Vagina (tissue), 2 donors: ENCODE measurements at regions not wholly inside any gene's neighbourhood (a gene's known extent, or its start where the extent isn't known, plus 50 kb on each side); places are given as distances from the start of the nearest gene placed in this dataset.

Experiments used
- DNase-seq, 2 donors: peaks; one replicate each; pipeline ENCODE4 v3.0.0-alpha.2; 2017; ENCODE audit errors: extremely low spot score in 2 of 2
- H3K27ac ChIP-seq: fragments of 200-600 bp; sonication (generic); one replicate; pipeline ENCODE4 v1.5.1; 2019
- H3K27me3 ChIP-seq: fragments of 200-600 bp; sonication (generic); one replicate; pipeline ENCODE4 v1.5.1; 2019
- H3K36me3 ChIP-seq, 2 donors: fragments of 200-600 bp; sonication (generic); one replicate each; pipeline ENCODE4 v1.5.1; 2017 to 2019
- H3K4me1 ChIP-seq: fragments of 200-600 bp; sonication (generic); one replicate; pipeline ENCODE4 v1.5.1; 2019
- H3K4me3 ChIP-seq, 2 donors: fragments of 200-600 bp; sonication (generic); 1 replicate in 1 of 2; 2 replicates in 1 of 2; pipeline ENCODE4 v1.5.1; 2016 to 2019
- H3K9me3 ChIP-seq: fragments of 200-600 bp; sonication (generic); one replicate; pipeline ENCODE4 v1.5.1; 2019
- CTCF ChIP-seq, 3 experiments: fragments of 450-650 bp in 2 of 3; fragments of 200-600 bp in 1 of 3; sonication (generic) in 1 of 3; IDR thresholded peaks; one replicate each; pipeline ENCODE4 v1.5.1; 2017 to 2019; ENCODE audit warnings: antibody characterized with exemption in 3 of 3, mild to moderate bottlenecking in 2 of 3, moderate library complexity in 2 of 3
- POLR2A ChIP-seq, 2 donors: fragments of 450-650 bp; IDR thresholded peaks; one replicate each; pipeline ENCODE4 v1.6.1; 2017; ENCODE audit warnings: antibody characterized with exemption in 2 of 2, mild to moderate bottlenecking in 2 of 2, moderate library complexity in 2 of 2
- POLR2AphosphoS5 ChIP-seq, 2 donors: sonication (generic); formaldehyde crosslinking; IDR thresholded peaks; one replicate each; pipeline ENCODE4 v1.9.0; 2017; ENCODE audit warnings: antibody characterized with exemption in 2 of 2, mild to moderate bottlenecking in 2 of 2, low read depth in 1 of 2; ENCODE audit not compliant: insufficient read depth in 1 of 2
- intact Hi-C: fragments of 100-400 bp; cut with DNase I; formaldehyde crosslinking; loops from one replicate; pipeline ENCODE4 v1.15.1; 2023

- Histone ChIP-seq H3K27me3 (no peaks in the 10 kb centered on the region), H3K4me1 (no peaks in the 10 kb centered on the region), H3K36me3 (no peaks in the 10 kb centered on the region), H3K4me3 (no peak overlapping the region), H3K9me3 (no peaks in the 10 kb centered on the region), H3K27ac (no peak overlapping the region)
- DNase-seq = no peak
- intact Hi-C loops = no loop called here
- TF ChIP-seq CTCF (IDR thresholded peaks at IDR 0.05) (no peak), POLR2AphosphoS5 (IDR thresholded peaks at IDR 0.05; ENCODE audit: insufficient read depth in 1 of 2, low read depth in 1 of 2) (no peak), POLR2A (IDR thresholded peaks at IDR 0.05) (no peak)
These were observed 142.1 kb upstream of the COBL start for GRCh38 chr7:51458693-51459092.

- DNase-seq = no peak
- intact Hi-C loops = no loop called here
- Histone ChIP-seq H3K4me3 (no peak overlapping the region), H3K27me3 (no peaks in the 10 kb centered on the region), H3K27ac (no peak overlapping the region), H3K36me3 (no peaks in the 10 kb centered on the region), H3K4me1 (no peaks in the 10 kb centered on the region), H3K9me3 (no peaks in the 10 kb centered on the region)
- TF ChIP-seq CTCF (IDR thresholded peaks at IDR 0.05) (no peak), POLR2AphosphoS5 (IDR thresholded peaks at IDR 0.05; ENCODE audit: insufficient read depth in 1 of 2, low read depth in 1 of 2) (no peak), POLR2A (IDR thresholded peaks at IDR 0.05) (no peak)
These were observed 140.5 kb upstream of the COBL start for GRCh38 chr7:51457079-51457478.

- TF ChIP-seq POLR2A (IDR thresholded peaks at IDR 0.05) (no peak), POLR2AphosphoS5 (IDR thresholded peaks at IDR 0.05; ENCODE audit: insufficient read depth in 1 of 2, low read depth in 1 of 2) (no peak), CTCF (IDR thresholded peaks at IDR 0.05) (no peak)
- no peak overlapping the region for H3K4me3 ChIP-seq
- H3K36me3 ChIP-seq = no peaks in the 10 kb centered on the region
- H3K9me3 ChIP-seq = no peaks in the 10 kb centered on the region
- no peak overlapping the region for H3K27ac ChIP-seq
- intact Hi-C loops = no loop called here
- H3K4me1 ChIP-seq = no peaks in the 10 kb centered on the region
- no peaks in the 10 kb centered on the region for H3K27me3 ChIP-seq
- DNase-seq = no peak
These were observed 139.9 kb upstream of the COBL start for GRCh38 chr7:51456431-51457060.

- Histone ChIP-seq H3K4me1 (no peaks in the 10 kb centered on the region), H3K27me3 (no peaks in the 10 kb centered on the region), H3K9me3 (no peaks in the 10 kb centered on the region), H3K36me3 (no peaks in the 10 kb centered on the region), H3K4me3 (no peak overlapping the region), H3K27ac (no peak overlapping the region)
- no peak for DNase-seq
- intact Hi-C loops = no loop called here
- TF ChIP-seq CTCF (IDR thresholded peaks at IDR 0.05) = no peak
- TF ChIP-seq POLR2AphosphoS5 (IDR thresholded peaks at IDR 0.05; ENCODE audit: insufficient read depth in 1 of 2, low read depth in 1 of 2) = no peak
- TF ChIP-seq POLR2A (IDR thresholded peaks at IDR 0.05) = no peak
These were observed 139.3 kb upstream of the COBL start for GRCh38 chr7:51455948-51456347.

- Histone ChIP-seq H3K27ac (no peak overlapping the region), H3K27me3 (no peaks in the 10 kb centered on the region), H3K9me3 (no peaks in the 10 kb centered on the region), H3K4me1 (no peaks in the 10 kb centered on the region), H3K4me3 (no peak overlapping the region), H3K36me3 (no peaks in the 10 kb centered on the region)
- TF ChIP-seq POLR2AphosphoS5 (IDR thresholded peaks at IDR 0.05; ENCODE audit: insufficient read depth in 1 of 2, low read depth in 1 of 2) (no peak), CTCF (IDR thresholded peaks at IDR 0.05) (no peak), POLR2A (IDR thresholded peaks at IDR 0.05) (no peak)
- intact Hi-C loops = no loop called here
- no peak for DNase-seq
These were observed 138.9 kb upstream of the COBL start for GRCh38 chr7:51455513-51455912.
